SHP77 treated with DMSO at 0.1 percent for 48 hours (cell line): ENCODE measurements at regions not wholly inside any gene's neighbourhood (a gene's known extent, or its start where the extent isn't known, plus 50 kb on each side); places are given as distances from the start of the nearest gene placed in this dataset.
"Not testable (repeated sequence)": the region's sequence is repeated elsewhere in the genome, so short reads cannot be mapped to it uniquely, and the experiment has no call there.

Experiments used
- DNase-seq: peaks from one replicate; lab custom pipeline; 2025; lab: John Stamatoyannopoulos, UW

DNA sequence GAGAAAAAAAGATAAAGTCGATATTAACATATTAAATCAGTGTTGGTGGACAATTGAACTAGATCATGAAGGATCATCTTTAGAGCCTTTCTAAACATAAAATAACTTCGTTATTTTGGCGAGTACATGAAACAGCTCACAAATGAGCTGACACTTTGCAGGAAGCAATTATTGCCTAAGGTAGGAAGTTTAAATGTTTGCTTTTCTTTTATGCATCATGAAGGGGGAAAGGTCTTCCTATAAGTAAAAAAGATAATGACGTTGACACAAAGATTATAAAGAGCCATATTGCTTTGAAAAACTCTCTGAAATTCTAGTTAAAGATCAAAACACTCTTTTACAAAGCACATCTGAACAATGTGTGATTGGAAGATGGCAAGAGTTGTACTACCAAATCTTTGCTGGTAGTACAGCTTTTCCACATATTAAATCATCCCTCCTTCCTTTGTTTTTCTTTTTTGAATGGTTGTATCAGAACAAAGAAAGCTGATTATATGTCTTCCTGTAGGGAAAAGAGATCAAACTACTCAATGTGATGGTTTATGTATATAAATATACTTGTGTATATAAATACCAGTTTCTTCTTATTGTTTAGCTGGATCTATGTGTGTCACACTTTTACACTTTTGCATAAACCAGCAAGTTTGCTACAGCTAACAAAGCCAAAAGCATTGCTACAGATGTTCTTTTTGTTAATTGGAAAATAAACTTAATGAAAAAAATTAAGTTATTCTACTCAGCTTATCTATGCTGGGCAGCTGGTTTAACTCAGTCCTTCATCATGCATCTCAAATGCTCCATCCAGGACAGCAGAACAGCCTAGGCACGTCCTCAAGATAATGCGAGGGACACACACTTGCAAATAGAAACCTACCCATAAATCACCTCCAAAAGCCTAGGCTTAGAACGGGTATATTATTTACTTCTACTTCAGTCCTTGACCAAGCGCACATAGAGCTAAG lies 850.8 kb upstream of the ROBO1 start:
- DNase-seq: no peak

DNA sequence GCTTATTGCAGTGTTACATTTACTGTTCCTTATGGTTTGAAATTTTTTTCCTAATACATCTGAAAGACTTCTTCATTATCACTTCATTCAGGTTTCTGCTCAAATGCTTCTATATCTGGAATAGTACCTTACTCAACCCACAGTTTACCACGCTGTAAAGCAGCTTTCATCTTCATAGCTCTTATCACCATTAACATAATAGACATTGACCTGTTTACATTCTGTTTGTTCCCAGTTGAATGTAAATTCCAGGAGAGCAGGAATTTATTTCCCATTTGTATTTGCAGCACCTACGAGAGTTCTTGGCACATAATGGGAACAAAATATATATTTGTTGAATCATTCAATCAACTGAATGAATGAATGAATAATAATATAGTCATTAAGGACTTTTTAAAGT lies 844.6 kb upstream of the ROBO1 start:
- no peak for DNase-seq

DNA sequence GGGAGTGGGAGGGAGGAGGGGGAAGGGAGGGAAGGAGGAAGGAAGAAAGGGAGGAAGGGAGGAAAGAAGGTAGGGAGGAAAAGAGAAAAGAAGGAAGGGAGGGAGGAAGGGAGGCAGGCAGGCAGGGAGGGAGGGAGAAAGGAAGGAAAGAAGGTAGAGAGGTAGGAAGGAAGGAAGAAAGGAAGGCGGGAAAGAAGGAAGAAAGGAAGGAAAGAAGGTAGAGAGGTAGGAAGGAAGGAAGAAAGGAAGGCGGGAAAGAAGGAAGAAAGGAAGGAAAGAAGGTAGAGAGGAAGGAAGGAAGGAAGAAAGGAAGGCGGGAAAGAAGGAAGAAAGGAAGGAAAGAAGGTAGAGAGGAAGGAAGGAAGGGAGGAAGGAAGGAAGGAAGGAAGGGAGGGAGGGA lies 840.3 kb upstream of the ROBO1 start:
- not testable (repeated sequence) for DNase-seq

DNA sequence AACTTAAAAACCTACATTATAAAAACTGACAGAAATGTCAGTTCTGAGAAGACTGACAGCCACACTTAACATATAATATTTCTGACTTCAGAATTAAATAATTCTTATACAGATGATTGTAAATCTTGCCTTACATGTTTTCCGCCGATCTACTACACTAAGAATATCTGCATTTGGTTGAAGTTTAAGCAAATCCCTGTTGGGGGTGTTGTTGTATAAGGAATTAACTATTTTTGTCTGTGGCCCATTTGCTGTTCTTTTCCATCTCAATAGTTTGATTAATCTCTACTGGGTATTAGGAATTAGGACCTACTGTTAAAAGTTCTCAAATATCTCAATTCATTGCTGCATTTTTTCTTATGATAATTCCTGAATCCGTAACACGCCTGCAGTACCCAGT lies 838.3 kb upstream of the ROBO1 start:
- DNase-seq: no peak

DNA sequence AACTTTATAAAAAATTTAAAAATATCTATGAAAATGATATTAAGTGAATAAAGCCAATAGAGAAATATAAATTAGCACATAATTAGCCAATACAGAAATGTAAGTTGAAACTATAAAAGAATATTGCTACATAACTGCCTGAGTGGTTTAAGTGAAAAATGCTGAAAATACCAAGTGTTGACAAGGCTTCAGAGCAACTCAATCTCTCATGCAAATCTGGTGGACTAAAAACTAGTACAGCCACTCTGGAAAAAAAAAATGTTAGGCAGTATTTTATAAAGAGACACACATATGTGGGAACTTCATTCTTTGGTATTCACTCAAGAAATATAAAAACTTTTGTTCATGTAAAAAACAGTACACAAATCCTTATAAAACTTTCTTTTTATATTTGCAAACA lies 833.7 kb upstream of the ROBO1 start:
- DNase-seq: no peak

DNA sequence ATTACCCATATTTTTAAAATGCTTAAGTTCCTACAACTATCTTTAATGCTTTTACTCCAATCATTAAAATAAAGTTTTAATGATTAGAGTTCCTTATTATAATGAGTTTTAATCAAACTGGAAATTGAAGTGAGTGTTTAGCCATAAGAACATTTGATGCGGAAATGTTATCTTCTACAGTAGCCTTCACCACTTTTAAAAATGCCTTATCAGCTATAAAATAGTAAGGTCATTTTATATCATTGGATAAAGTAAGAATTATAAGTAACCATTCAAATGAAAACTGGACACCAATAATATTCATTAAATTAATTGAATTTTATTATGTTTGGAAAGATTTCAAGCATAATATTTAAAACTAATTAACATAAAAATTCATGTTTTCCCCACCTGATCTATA lies 825.0 kb upstream of the ROBO1 start:
- no peak for DNase-seq

DNA sequence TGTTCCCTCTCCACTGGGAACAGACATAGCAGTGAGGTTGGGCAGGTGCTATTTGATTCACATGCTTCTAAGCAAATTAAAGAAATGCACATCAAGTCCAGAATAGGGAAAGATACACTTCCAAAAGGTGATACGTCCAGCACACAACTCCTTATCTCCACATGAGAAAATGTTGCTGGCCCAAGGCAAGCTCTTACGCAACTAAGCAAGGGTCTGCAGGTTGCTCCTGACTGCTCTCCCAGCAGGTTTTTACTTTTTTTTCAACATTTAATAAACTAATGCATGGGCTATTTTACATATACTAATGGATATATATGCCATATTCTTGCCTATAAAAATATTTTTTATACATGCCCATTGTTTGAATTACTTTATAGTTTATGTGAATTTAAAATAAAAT lies 818.5 kb upstream of the ROBO1 start:
- no peak for DNase-seq

DNA sequence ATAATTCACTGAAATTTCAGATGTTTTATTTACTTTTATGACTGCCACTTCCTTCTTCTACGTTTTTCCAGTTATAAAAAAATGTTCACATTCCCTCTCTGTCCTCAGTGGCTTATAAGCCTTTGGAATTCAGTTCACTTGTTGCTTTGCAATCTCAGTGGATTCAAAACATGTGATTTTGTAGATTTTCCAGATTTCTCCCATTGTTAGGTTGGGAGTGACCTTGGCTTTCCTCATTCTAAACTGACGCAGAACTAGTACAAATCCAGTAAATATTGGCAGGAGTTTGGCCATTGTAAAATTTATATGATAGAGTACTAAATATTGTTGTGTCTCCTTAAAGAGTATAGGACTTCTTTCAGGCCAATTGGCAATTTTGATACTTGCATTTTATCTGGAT lies 812.3 kb upstream of the ROBO1 start:
- DNase-seq: no peak

DNA sequence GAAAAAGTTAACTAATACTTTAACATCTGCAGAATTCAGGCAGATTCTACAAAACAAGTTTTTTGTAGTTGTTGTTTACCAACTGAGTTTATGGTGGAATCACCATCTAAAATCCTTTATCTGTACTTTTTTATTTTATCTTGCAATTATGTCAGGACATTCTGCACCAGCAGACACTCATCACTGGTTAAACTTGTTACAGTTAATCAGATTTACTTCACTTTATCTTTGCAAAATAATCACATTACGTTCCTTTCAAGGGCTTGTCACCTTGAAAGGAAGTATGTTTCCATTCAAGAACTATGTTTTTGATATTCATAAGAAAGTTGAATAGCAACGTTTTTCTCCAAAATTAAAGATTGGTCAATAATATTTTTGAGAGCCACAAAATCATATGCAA lies 796.6 kb upstream of the ROBO1 start:
- no peak for DNase-seq

DNA sequence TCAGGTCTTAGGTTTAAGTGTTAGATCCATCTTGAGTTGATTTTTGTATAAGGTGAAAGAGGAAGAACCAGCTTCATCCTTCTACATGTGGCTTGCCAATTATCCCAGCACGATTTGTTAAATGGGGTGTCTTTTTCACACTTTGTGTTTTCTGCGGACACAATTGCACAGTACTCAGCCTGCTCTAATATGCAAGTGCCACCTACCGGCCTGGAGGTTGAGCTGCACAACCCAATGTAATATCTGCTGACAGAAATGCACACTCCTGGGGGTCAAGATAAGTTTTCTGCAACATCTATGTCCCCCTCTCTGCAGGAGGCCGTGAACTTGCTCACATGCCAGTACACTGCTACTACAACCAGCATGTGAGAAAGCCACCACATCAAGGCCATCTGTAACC lies 791.9 kb upstream of the ROBO1 start:
- no peak for DNase-seq

DNA sequence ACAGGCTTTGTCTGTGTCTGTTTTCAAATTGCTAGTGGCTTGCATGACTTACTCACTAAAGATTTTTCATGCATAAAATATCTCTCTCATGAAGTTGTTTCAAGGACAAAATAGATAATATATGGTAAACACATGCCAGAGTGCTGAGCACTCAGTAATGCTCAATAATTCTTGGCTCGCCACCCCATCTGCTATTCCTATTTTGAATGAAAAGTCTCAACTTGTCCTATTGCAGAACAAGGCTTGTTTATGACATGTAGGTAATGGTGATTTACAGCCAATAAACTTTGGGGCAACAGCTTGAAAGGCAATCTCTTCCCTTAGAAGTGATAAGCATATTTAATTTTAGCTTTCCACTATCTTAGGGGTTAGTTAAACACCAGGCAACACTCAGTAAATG lies 789.0 kb upstream of the ROBO1 start:
- DNase-seq: no peak

DNA sequence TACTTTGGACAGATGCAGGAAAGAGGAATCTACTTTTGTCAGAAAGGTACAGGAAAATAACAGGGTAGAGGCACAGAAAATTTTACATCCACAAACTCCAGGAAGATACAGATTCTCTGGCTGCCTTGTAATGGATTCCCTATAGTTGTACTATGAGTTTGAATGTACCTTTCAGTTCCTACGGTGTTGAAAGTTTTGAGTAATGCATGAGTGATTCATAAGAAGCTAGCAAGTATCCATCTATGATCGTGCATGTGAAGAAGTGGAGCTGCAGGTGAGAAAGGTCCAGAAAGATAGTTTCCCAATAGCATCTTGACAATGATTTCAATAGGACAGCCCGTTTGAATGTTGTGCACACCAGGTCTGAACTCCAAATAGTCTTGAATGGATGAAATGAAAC lies 786.5 kb upstream of the ROBO1 start:
- no peak for DNase-seq

DNA sequence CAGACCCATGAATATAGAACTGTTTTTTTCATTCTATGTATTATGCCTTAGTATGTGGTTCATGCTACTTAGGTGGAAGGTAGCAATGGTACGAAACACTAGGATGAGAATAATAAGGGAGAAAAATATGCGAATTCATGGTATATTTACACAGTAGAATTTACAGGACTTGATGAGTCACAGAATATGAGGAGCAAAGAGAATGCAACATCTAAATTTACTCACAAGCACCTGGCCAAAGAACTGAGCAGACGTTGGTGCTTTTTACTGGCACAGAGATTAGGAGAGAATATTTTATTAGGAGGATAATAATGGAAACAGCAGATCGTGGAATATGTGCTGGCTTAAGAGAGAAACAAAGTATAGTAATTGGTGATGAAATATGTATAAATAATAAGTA lies 785.4 kb upstream of the ROBO1 start:
- no peak for DNase-seq

DNA sequence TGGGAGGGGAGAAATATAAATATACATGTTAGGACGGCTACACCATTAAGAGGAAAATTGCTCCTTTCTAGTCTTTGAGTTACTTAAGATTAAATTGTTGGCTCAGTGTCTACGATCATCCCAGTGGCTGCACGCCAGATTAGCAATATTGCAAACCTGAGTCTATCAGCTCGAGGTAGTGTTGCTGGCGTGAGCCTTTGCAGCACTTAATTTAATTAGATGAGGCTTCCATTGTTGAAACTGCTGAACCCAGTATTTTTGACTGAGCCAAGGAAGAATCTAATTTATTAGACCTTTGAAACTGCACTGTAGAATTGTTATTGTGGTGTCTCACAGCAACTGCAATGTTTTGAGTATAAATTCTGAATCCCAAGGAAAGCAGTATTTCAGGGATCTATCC lies 782.4 kb upstream of the ROBO1 start:
- DNase-seq: no peak

DNA sequence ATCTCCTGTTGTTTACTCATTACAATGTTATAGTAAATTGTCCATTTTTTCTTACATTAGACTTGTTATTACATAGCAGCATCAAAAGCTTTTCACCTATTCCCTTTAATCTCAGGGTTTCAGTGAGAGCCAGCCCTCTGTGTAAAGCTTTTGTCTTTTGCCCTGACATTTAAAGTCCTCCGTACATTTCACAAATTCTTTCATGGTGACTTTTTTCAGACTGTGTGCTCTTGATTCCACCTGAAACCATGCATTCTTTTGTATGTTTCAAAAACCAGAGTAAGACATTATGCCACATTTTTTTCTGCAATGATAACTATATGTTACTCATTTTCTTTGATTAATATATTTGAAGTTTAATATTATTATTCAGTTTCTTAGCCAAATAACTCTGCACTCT lies 781.4 kb upstream of the ROBO1 start:
- DNase-seq: no peak

DNA sequence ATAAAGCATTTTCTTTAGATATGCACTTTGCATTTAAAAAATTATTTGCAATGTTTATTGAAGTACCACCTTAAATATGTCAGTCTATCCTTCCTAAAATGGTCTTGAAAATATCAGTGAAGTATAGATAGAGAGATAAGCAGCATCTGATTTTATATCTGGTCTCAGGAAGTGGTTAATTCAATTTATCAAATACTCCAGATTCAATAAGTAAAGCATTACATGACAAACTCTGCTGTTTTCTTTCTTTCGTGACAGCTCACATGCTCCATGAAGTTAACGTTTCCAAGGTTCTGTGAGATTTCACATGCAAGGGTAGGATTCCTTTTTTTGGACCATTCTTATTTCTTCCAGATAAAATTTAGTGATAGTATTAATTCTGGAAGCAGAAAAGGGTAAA lies 775.4 kb upstream of the ROBO1 start:
- DNase-seq: no peak

DNA sequence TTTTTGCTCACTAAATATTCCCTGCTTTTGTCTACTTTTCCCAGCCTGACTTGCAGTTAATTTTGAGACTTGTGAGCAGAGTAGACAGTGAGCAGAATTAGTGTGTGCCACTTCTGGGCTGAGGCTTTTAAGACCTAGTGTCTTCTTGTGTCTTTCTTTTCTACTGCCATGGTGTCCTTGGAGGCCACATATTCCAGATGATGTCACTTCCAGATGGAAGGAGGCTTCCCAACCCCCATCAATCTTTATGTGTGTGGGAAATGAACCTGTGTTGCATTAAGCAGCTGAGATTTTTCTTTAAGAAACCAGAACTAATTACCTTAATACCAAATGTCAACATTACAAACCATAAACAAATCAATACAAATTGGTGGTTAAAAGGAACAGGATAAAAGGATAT lies 774.7 kb upstream of the ROBO1 start:
- no peak for DNase-seq

DNA sequence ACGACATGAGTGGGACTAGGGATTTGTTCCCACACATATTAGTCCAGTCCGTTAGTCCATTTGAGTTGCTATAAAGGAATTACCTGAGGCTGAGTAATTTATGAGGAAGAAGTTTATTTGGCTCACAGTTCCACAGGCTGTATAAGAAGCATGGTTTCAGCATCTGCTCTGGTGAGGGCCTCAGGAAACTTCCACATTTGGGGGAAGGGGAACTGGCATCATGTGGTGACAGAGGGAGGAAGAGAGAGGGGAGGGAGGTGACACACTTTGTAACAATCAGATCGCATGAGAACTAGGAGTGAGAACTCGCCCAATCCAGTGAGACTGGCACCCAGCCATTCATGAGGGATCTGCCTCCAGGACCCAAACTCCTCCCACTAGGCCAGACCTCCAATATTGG lies 769.9 kb upstream of the ROBO1 start:
- no peak for DNase-seq

DNA sequence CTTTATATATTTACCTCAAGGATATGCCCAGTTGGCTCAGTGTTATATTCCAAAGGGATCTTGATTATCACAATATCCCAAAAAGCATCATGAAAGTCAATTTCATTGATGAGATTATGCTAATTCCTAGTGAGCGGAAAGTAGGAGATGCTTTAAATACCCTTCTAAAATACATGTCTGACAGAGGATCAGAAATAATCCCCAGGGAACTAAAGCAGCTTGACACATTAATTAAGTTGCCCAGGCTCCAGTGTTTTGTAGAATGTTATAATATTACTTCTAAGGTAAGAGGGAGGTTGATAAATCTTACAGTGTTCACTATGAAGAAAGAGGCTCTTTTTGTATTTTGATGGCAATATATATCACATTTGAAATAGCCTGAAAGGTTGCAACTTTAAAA lies 767.5 kb upstream of the ROBO1 start:
- no peak for DNase-seq

DNA sequence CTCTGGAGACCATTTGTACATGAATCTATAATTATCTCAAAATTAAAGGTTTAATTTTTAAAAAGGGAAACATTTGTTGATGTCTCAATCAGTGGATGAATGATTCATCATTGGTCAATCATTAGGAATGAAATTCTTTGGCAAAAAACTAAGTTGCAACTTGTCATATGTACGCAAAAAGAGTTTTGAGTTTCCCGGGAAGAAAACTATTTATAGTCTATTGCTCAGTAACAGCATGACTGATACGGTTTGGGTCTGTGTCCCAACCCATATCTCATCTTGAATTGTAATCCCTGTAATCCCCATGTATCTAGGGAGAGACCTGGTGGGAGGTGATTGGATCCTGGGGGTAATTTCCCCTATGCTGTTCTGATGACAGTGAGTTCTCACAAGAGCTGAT lies 765.8 kb upstream of the ROBO1 start:
- DNase-seq: no peak

DNA sequence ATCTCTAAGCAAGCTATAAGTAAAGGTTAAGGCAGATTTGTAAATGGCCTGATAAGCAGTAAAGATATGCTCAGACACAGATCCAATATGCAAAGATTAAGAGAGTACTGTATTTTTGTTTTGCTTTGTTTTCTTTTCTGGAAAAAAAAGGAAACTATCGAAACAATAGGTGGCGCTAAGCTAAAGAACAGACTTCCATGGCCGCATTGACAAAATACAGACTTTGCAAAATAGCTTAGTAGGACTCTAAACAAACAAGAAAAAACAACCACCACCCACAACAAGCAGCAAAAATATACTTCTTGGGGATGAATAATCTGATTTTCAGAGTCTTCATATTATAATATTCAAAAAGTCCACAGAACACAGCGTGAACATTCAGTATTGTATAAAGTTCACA lies 758.4 kb upstream of the ROBO1 start:
- no peak for DNase-seq

DNA sequence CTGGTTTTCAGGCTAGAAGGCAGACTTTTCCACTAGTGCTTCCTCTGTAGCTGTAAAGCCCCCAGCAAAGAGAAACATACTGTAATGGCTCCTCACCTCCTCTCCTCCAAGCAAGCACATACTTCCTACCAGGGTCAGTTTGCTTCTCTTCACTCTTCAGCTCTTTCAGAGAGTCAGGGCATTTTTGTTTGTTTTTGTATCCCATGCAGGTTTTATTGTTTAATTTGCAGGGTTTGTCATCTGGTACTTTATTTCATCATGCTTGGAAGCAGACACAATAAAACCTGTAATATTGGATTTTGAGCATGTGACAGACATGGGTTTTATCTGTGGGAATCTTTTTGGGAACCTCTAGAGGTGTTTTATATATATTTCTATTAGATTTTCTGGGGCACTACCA lies 753.3 kb upstream of the ROBO1 start:
- no peak for DNase-seq

DNA sequence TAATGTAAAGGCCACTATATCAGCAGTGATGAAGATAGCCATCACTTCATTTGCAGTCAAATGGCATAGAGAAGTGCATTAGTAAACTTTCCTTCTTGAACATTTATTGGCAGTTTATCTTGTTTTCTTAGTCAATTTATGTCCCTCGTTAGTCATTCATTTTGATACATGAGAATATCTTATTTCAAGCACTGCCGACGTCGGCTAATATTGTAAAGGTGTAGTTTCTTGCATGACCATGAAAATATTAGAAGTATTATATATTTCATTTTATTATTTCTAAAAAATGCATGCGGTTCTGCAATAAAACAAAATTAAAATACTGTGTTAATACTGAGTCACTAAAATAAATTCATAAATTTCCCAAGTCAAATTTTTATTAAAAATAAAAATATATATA lies 751.6 kb upstream of the ROBO1 start:
- no peak for DNase-seq

DNA sequence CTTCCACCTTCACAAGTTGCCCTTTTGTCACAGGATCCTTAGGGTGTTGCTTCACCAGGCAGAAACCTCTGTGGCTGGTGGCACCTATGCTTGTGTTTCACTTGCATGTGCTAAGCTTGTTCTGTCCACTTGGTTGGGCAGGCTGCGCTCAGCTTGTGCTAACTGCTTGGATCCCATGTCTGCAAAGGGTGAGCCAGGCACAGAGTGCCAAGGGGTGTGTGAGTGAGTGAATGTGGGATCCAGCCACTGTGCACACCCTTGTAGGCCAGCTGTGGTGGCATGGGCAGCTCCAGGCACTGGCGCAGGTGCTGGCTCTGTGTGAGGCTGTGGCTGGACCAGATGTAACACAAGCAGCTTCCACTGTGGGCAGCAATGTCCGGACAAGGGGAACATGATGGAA lies 728.7 kb upstream of the ROBO1 start:
- DNase-seq: no peak
